IPS-15b (cell line): ENCODE measurements at regions not wholly inside any gene's neighbourhood (a gene's known extent, or its start where the extent isn't known, plus 50 kb on each side); places are given as distances from the start of the nearest gene placed in this dataset.
"Not testable (repeated sequence)": the region's sequence is repeated elsewhere in the genome, so short reads cannot be mapped to it uniquely, and the experiment has no call there.

Source experiments
- H3K27me3 ChIP-seq: one replicate; pipeline ENCODE4 v1.6.1; 2013; ENCODE audit warnings: low read length; ENCODE audit not compliant: control insufficient read depth, insufficient read depth
- H3K36me3 ChIP-seq: one replicate; pipeline ENCODE4 v1.6.1; 2013; ENCODE audit warnings: low read length; ENCODE audit not compliant: control insufficient read depth, insufficient read depth
- H3K4me1 ChIP-seq: one replicate; pipeline ENCODE4 v1.6.1; 2013; ENCODE audit warnings: mild to moderate bottlenecking, low read length; ENCODE audit not compliant: control insufficient read depth, insufficient read depth
- H3K4me3 ChIP-seq: one replicate; pipeline ENCODE4 v1.5.1; 2013; ENCODE audit warnings: low read depth, low read length
- H3K9ac ChIP-seq: one replicate; pipeline ENCODE4 v1.6.1; 2013; ENCODE audit warnings: low read depth, mild to moderate bottlenecking, low read length
- H3K9me3 ChIP-seq: one replicate; pipeline ENCODE4 v1.6.1; 2013; ENCODE audit warnings: mild to moderate bottlenecking, low read length; ENCODE audit not compliant: control insufficient read depth, insufficient read depth

DNA sequence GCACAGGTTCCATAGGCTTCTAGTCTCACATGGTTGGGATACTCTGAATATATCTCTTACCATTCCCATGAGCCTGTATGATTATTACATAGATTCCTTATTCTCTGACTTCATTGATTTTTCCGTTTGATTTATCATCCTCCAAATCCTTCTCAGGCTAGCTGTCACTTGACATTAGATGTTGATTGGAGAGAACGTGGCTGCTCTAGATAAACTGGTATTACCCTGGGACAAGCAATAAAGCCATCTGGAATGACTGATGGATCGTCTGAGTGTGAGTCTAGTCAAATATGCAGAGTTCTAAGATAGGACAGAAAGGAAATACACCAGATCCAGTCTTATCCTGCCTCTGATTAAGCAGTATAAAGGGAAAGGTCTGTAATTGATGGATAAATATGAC lies 325.6 kb upstream of the EPHA4 start:
- Histone ChIP-seq H3K4me3 (no peak overlapping the region), H3K9ac (no peak overlapping the region), H3K36me3 (no peaks in the 10 kb centered on the region), H3K27me3 (no peaks in the 10 kb centered on the region), H3K9me3 (no peaks in the 10 kb centered on the region), H3K4me1 (no peaks in the 10 kb centered on the region)

DNA sequence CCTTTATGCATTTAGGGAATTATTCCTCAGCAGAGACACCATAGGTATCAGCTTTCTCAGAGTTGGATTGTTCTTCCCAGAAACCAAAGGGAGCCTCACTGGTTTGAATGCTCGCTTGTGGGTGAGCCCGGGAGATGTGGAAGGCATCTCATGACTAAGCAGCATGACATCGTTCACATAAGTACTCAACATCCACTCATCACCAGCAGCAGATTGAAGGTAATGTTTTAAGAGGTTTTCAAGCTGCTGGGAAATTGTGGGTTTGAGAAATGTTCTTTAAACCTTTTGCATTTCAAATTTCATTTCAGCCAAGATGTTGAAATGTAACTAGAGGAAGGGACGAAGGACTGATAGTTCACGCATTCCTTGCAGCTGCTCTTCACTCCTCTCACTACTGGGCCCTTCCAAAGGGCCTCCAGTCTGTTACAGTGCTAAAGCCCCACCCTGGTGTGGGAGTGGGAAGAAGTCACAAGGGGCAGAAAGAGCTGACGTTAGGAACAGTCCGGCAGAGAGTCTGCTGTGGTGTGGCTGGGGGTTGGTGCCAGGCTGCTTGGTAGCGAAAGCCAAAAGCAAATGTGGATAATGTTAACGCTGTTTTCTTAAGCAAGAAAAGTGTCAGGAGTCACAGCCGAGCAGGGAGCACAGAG lies 324.5 kb upstream of the EPHA4 start:
- Histone ChIP-seq H3K27me3 (no peaks in the 10 kb centered on the region), H3K4me3 (no peak overlapping the region), H3K4me1 (no peaks in the 10 kb centered on the region), H3K9ac (no peak overlapping the region), H3K9me3 (no peaks in the 10 kb centered on the region), H3K36me3 (no peaks in the 10 kb centered on the region)

DNA sequence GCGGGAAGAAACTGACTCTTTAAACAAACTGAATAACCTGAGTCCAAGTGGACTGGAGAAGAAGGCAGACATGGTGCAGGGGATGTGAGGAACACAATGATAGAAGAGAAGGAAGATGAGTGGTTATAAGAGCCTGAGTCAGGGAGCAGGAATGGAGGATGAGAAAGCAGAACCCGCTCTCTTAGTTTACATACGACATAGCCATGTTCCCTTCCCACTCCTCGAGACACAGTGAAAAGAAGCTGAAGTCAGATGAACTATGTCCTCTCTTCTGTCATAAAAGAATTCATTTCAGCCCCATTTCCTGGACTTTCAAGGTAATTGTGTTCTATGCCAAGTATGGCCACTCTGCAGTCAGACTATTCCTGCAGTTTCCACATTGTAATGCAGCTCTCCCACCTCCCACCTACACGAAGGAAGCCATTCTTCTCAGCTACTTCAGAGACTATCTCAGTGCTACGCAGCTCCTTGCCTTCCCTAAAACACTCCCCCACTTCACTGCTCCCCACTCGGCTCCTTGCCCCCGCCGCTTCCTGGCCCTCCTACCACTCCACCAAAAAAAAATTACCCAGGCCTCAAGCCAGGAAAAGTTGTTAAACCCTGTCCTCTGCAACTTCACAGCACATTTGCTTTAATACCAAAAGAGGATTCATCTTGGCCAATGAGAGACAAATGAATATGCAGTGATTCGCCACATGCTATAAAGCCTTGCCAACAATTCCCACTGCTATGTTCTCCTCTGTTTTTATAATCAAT lies 323.4 kb upstream of the EPHA4 start:
- H3K4me3 ChIP-seq = no peak overlapping the region
- no peaks in the 10 kb centered on the region for H3K9me3 ChIP-seq
- H3K36me3 ChIP-seq = no peaks in the 10 kb centered on the region
- no peak overlapping the region for H3K9ac ChIP-seq
- H3K27me3 ChIP-seq = no peaks in the 10 kb centered on the region
- H3K4me1 ChIP-seq = no peaks in the 10 kb centered on the region

DNA sequence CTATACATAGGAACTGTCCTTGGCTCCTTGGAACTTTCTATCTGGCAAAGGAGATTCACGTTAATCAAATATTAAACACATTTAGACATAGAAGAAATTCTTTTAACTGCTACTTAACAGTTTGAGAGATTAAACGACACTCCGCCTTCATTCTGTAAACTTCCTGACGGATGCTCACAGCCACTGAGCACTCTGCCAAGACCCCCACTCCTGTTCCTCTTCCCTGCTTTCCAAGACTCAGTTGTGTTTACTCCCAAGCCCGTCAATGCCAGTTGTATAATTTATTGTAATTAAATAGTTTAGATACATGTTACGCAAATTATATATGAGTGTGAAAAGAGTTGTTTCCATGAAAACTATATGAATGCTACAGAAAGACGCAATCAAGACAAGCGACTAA lies 321.4 kb upstream of the EPHA4 start:
- Histone ChIP-seq H3K27me3 (no peaks in the 10 kb centered on the region), H3K9me3 (no peaks in the 10 kb centered on the region), H3K4me1 (no peaks in the 10 kb centered on the region), H3K9ac (no peak overlapping the region), H3K36me3 (no peaks in the 10 kb centered on the region), H3K4me3 (no peak overlapping the region)

DNA sequence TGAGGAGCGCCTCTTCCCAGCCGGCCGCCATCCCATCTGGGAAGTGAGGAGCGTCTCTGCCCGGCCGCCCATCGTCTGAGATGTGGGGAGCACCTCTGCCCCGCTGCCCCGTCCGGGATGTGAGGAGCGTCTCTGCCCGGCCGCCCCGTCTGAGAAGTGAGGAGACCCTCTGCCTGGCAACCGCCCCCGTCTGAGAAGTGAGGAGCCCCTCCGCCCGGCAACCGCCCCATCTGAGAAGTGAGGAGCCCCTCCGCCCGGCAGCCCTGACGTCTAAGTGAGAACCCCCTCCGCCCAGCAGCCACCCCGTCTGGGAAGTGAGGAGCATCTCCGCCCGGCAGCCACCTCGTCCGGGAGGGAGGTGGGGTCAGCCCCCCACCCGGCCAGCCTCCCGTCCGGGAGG lies 319.9 kb upstream of the EPHA4 start:
- not testable (repeated sequence) for H3K4me3 ChIP-seq, H3K27me3 ChIP-seq, H3K4me1 ChIP-seq, H3K9me3 ChIP-seq, H3K36me3 ChIP-seq, H3K9ac ChIP-seq

GRCh38 chr2:221883976-221884375 lies 311.9 kb upstream of the EPHA4 start:
- Histone ChIP-seq H3K27me3 (no peaks in the 10 kb centered on the region), H3K9me3 (no peaks in the 10 kb centered on the region), H3K4me3 (no peak overlapping the region), H3K4me1 (no peaks in the 10 kb centered on the region), H3K36me3 (no peaks in the 10 kb centered on the region), H3K9ac (no peak overlapping the region)

GRCh38 chr2:221876016-221876415 lies 303.9 kb upstream of the EPHA4 start:
- Histone ChIP-seq H3K4me3 (no peak overlapping the region), H3K36me3 (no peaks in the 10 kb centered on the region), H3K9ac (no peak overlapping the region), H3K27me3 (no peaks in the 10 kb centered on the region), H3K4me1 (no peaks in the 10 kb centered on the region), H3K9me3 (no peaks in the 10 kb centered on the region)

- Histone ChIP-seq H3K27me3 (no peaks in the 10 kb centered on the region), H3K4me1 (no peaks in the 10 kb centered on the region), H3K4me3 (no peak overlapping the region), H3K9ac (no peak overlapping the region), H3K9me3 (no peaks in the 10 kb centered on the region), H3K36me3 (no peaks in the 10 kb centered on the region)
Observed at GRCh38 chr2:221874444-221874843, 302.3 kb upstream of the EPHA4 start.

- no peaks in the 10 kb centered on the region for H3K9me3 ChIP-seq
- no peak overlapping the region for H3K4me3 ChIP-seq
- no peaks in the 10 kb centered on the region for H3K36me3 ChIP-seq
- no peaks in the 10 kb centered on the region for H3K4me1 ChIP-seq
- H3K27me3 ChIP-seq = no peaks in the 10 kb centered on the region
- H3K9ac ChIP-seq = no peak overlapping the region
Observed at GRCh38 chr2:221857719-221858118, 285.6 kb upstream of the EPHA4 start.

- H3K9ac ChIP-seq = no peak overlapping the region
- H3K4me3 ChIP-seq = no peak overlapping the region
- no peaks in the 10 kb centered on the region for H3K4me1 ChIP-seq
- H3K9me3 ChIP-seq = no peaks in the 10 kb centered on the region
- H3K36me3 ChIP-seq = no peaks in the 10 kb centered on the region
- H3K27me3 ChIP-seq = no peaks in the 10 kb centered on the region
Observed at GRCh38 chr2:221853297-221853696, 281.2 kb upstream of the EPHA4 start.

- Histone ChIP-seq H3K9ac (no peak overlapping the region), H3K36me3 (no peaks in the 10 kb centered on the region), H3K27me3 (no peaks in the 10 kb centered on the region), H3K4me3 (no peak overlapping the region), H3K9me3 (no peaks in the 10 kb centered on the region), H3K4me1 (no peaks in the 10 kb centered on the region)
Observed at GRCh38 chr2:221851531-221852045, 279.5 kb upstream of the EPHA4 start.

DNA sequence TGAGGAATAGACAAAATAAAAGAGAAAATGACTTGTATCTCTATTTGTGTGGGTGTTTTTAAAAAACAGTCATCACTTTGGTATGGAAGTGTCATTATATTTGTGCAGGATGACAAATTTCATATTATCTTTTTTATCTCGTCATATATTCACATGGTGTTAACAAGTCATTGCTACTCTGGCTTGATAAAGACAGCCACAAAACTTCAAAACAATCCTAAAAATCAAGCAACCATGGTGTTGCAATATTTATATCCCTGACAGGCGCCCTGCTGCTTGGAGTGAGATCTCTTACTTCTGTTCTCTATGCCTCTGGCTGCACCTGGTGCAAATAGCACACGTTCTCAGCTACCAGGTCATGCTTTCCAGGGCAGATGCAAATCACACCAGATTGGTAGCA lies 278.0 kb upstream of the EPHA4 start:
- H3K9ac ChIP-seq = no peak overlapping the region
- H3K4me1 ChIP-seq = no peaks in the 10 kb centered on the region
- no peak overlapping the region for H3K4me3 ChIP-seq
- no peaks in the 10 kb centered on the region for H3K9me3 ChIP-seq
- no peaks in the 10 kb centered on the region for H3K36me3 ChIP-seq
- H3K27me3 ChIP-seq = no peaks in the 10 kb centered on the region
